Astrocyte (in vitro differentiated cells and primary cell): ENCODE measurements at regions not wholly inside any gene's neighbourhood (a gene's known extent, or its start where the extent isn't known, plus 50 kb on each side); places are given as distances from the start of the nearest gene placed in this dataset.

Source experiments
- EZH2 ChIP-seq: IDR thresholded peaks from 2 replicates; pipeline ENCODE4 v1.6.1; 2012; ENCODE audit warnings: mild to moderate bottlenecking, low read length, inconsistent platforms; ENCODE audit not compliant: insufficient read depth
- TF ChIP-seq, protein P1 (sequence below): IDR thresholded peaks from 2 replicates; pipeline ENCODE4 v1.5.1; 2011; ENCODE audit warnings: low read depth, mild to moderate bottlenecking, inconsistent platforms, low read length, moderate library complexity; ENCODE audit not compliant: insufficient read depth

- TF ChIP-seq, protein P1, sequence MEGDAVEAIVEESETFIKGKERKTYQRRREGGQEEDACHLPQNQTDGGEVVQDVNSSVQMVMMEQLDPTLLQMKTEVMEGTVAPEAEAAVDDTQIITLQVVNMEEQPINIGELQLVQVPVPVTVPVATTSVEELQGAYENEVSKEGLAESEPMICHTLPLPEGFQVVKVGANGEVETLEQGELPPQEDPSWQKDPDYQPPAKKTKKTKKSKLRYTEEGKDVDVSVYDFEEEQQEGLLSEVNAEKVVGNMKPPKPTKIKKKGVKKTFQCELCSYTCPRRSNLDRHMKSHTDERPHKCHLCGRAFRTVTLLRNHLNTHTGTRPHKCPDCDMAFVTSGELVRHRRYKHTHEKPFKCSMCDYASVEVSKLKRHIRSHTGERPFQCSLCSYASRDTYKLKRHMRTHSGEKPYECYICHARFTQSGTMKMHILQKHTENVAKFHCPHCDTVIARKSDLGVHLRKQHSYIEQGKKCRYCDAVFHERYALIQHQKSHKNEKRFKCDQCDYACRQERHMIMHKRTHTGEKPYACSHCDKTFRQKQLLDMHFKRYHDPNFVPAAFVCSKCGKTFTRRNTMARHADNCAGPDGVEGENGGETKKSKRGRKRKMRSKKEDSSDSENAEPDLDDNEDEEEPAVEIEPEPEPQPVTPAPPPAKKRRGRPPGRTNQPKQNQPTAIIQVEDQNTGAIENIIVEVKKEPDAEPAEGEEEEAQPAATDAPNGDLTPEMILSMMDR: no peak
- TF ChIP-seq EZH2: no peak
Measured at GRCh38 chrX:127571834-127572233, 480.4 kb downstream of the ACTRT1 start.
